ENCODE measurements at regions not wholly inside any gene's neighbourhood (a gene's known extent, or its start where the extent isn't known, plus 50 kb on each side); places are given as distances from the start of the nearest gene placed in this dataset.

- H3K4ac ChIP-seq (ENCODE audit: low read depth in 1 of 2, low read length in 2 of 2): no peak overlapping the region
- H3K4me1 ChIP-seq (ENCODE audit: control insufficient read depth, insufficient read depth, low read depth, low read length): peaks cover 4% of the 10 kb centered on the region
- H3K4me2 ChIP-seq (ENCODE audit: low read length, poor library complexity, severe bottlenecking): no peak overlapping the region
- no peaks in the 10 kb centered on the region for H3K27me3 ChIP-seq (ENCODE audit: control insufficient read depth in 1 of 2, insufficient read depth in 1 of 2, low read length in 2 of 2)
- H2BK5ac ChIP-seq (ENCODE audit: low read depth, low read length, poor library complexity, severe bottlenecking): no peak overlapping the region
- no peak overlapping the region for H4K91ac ChIP-seq (ENCODE audit: low read length)
- H3K4me3 ChIP-seq (ENCODE audit: insufficient read depth in 1 of 2, low read depth in 1 of 2, low read length in 2 of 2): no peak overlapping the region
- no peak overlapping the region for H2BK120ac ChIP-seq (ENCODE audit: low read depth, low read length)
- H4K8ac ChIP-seq (ENCODE audit: low read length): no peak overlapping the region
- H2BK12ac ChIP-seq (ENCODE audit: low read length in 2 of 2): peak overlapping the region in 1 of 2 experiments; percentile 7
- peak; percentile 79 for DNase-seq
- no peak overlapping the region for H3K14ac ChIP-seq (ENCODE audit: low read length in 2 of 2)
- no peak overlapping the region for H2AFZ ChIP-seq (ENCODE audit: low read depth, low read length)
- H3K79me1 ChIP-seq (replicated peaks; ENCODE audit: low read length, poor library complexity, severe bottlenecking): no peaks in the 10 kb centered on the region
- H3K27ac ChIP-seq (ENCODE audit: low read length, poor library complexity, severe bottlenecking): no peak overlapping the region
- H3K9ac ChIP-seq (ENCODE audit: low read length): no peak overlapping the region
- peak overlapping the region in 1 of 2 experiments; percentile 47 for H3K23ac ChIP-seq (ENCODE audit: low read length in 2 of 2)
- H3K18ac ChIP-seq (ENCODE audit: low read depth in 1 of 2, low read length in 2 of 2): peak overlapping the region; percentile 16 to 25
- H2BK15ac ChIP-seq (ENCODE audit: low read depth, poor library complexity, severe bottlenecking): no peak overlapping the region
- WGBS: 81% methylated on average over 10 of the region's 10 CpGs
- H3K9me3 ChIP-seq (ENCODE audit: control insufficient read depth, low read length): no peaks in the 10 kb centered on the region
- no peak overlapping the region for H2AK5ac ChIP-seq (ENCODE audit: low read length, severe bottlenecking)
- no peaks in the 10 kb centered on the region for H3K36me3 ChIP-seq (ENCODE audit: control insufficient read depth in 1 of 2, insufficient read depth in 2 of 2, low read depth in 1 of 2, low read length in 2 of 2)
Measured at GRCh38 chr6:14728396-14729024, 517.4 kb upstream of the JARID2 start.

- Histone ChIP-seq H4K8ac (ENCODE audit: low read length) (no peak overlapping the region), H3K79me1 (replicated peaks; ENCODE audit: low read length, poor library complexity, severe bottlenecking) (no peaks in the 10 kb centered on the region), H3K4me2 (ENCODE audit: low read length, poor library complexity, severe bottlenecking) (no peak overlapping the region), H2AK5ac (ENCODE audit: low read length, severe bottlenecking) (no peak overlapping the region), H3K4ac (ENCODE audit: low read depth in 1 of 2, low read length in 2 of 2) (peak overlapping the region in 1 of 2 experiments; percentile 9), H3K9me3 (ENCODE audit: control insufficient read depth, low read length) (no peaks in the 10 kb centered on the region), H3K36me3 (ENCODE audit: control insufficient read depth in 1 of 2, insufficient read depth in 2 of 2, low read depth in 1 of 2, low read length in 2 of 2) (no peaks in the 10 kb centered on the region), H3K9ac (ENCODE audit: low read length) (no peak overlapping the region), H3K27me3 (ENCODE audit: control insufficient read depth in 1 of 2, insufficient read depth in 1 of 2, low read length in 2 of 2) (no peaks in the 10 kb centered on the region), H3K14ac (ENCODE audit: low read length in 2 of 2) (no peak overlapping the region), H3K23ac (ENCODE audit: low read length in 2 of 2) (no peak overlapping the region), H2BK120ac (ENCODE audit: low read depth, low read length) (no peak overlapping the region), H3K4me1 (ENCODE audit: control insufficient read depth, insufficient read depth, low read depth, low read length) (peaks cover 4% of the 10 kb centered on the region), H2BK5ac (ENCODE audit: low read depth, low read length, poor library complexity, severe bottlenecking) (no peak overlapping the region), H2BK15ac (ENCODE audit: low read depth, poor library complexity, severe bottlenecking) (no peak overlapping the region), H4K91ac (ENCODE audit: low read length) (no peak overlapping the region), H2AFZ (ENCODE audit: low read depth, low read length) (no peak overlapping the region), H3K18ac (ENCODE audit: low read depth in 1 of 2, low read length in 2 of 2) (no peak overlapping the region), H3K27ac (ENCODE audit: low read length, poor library complexity, severe bottlenecking) (no peak overlapping the region), H2BK12ac (ENCODE audit: low read length in 2 of 2) (peak overlapping the region in 1 of 2 experiments; percentile 1), H3K4me3 (ENCODE audit: insufficient read depth in 1 of 2, low read depth in 1 of 2, low read length in 2 of 2) (no peak overlapping the region)
- no peak for DNase-seq
- 90% methylated on average over 9 of the region's 13 CpGs for WGBS
Measured at GRCh38 chr6:14729129-14729871, 516.6 kb upstream of the JARID2 start.

DNA sequence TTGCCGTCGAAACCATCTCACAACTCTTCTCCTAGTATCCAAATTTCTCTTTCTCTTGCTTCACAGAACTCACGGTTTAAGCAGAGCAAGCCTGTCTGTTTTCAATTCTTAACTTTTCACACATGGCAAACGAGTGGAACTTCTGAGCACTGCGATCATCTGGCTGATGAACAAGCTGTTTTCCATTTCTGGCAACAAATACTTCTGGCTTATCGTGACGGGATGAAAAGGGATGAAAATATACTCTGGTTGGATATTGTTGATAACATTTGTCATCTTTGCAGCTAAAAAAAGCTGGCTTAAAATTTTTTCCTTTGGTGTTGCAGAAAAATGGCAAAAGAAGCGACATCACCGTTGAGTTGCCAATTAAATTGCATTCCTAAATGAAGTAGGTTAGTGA, 515.2 kb upstream of the JARID2 start:
- H2BK5ac ChIP-seq (ENCODE audit: low read depth, low read length, poor library complexity, severe bottlenecking): no peak overlapping the region
- no peak overlapping the region for H3K4me2 ChIP-seq (ENCODE audit: low read length, poor library complexity, severe bottlenecking)
- no peak overlapping the region for H3K14ac ChIP-seq (ENCODE audit: low read length in 2 of 2)
- H3K4me1 ChIP-seq (ENCODE audit: control insufficient read depth, insufficient read depth, low read depth, low read length): peaks cover 4% of the 10 kb centered on the region
- no peaks in the 10 kb centered on the region for H3K79me1 ChIP-seq (replicated peaks; ENCODE audit: low read length, poor library complexity, severe bottlenecking)
- H2BK120ac ChIP-seq (ENCODE audit: low read depth, low read length): no peak overlapping the region
- no peak overlapping the region for H4K8ac ChIP-seq (ENCODE audit: low read length)
- peak overlapping the region; percentile 9 to 29 for H2BK12ac ChIP-seq (ENCODE audit: low read length in 2 of 2)
- H2BK15ac ChIP-seq (ENCODE audit: low read depth, poor library complexity, severe bottlenecking): no peak overlapping the region
- no peaks in the 10 kb centered on the region for H3K36me3 ChIP-seq (ENCODE audit: control insufficient read depth in 1 of 2, insufficient read depth in 2 of 2, low read depth in 1 of 2, low read length in 2 of 2)
- no peak for DNase-seq
- H2AFZ ChIP-seq (ENCODE audit: low read depth, low read length): no peak overlapping the region
- no peak overlapping the region for H3K23ac ChIP-seq (ENCODE audit: low read length in 2 of 2)
- H3K4me3 ChIP-seq (ENCODE audit: insufficient read depth in 1 of 2, low read depth in 1 of 2, low read length in 2 of 2): no peak overlapping the region
- no peak overlapping the region for H3K18ac ChIP-seq (ENCODE audit: low read depth in 1 of 2, low read length in 2 of 2)
- H3K27ac ChIP-seq (ENCODE audit: low read length, poor library complexity, severe bottlenecking): no peak overlapping the region
- no peak overlapping the region for H3K4ac ChIP-seq (ENCODE audit: low read depth in 1 of 2, low read length in 2 of 2)
- peak overlapping the region; percentile 57 for H3K9ac ChIP-seq (ENCODE audit: low read length)
- H3K9me3 ChIP-seq (ENCODE audit: control insufficient read depth, low read length): no peaks in the 10 kb centered on the region
- H3K27me3 ChIP-seq (ENCODE audit: control insufficient read depth in 1 of 2, insufficient read depth in 1 of 2, low read length in 2 of 2): no peaks in the 10 kb centered on the region
- H2AK5ac ChIP-seq (ENCODE audit: low read length, severe bottlenecking): no peak overlapping the region
- no peak overlapping the region for H4K91ac ChIP-seq (ENCODE audit: low read length)
- WGBS: 97% methylated on average over 9 of the region's 9 CpGs

DNA sequence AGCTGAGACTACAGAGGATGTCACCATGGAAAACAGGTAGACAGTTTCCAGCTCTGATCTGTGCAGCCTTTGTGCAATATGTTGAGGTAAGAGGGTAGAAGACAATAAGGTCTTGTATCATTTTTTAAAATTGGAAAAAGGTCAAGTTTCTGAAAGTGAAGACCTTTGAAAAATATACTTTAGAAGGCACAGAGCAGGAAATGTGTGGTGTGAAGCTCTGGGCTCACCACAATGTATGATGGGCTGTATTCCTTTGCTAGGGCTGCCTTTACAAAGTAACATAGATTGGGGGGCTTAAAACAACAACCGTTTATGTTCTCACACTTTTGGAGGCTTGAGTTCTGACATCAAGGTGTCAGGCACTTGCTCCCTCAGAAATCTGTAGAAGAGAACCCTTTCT, 514.3 kb upstream of the JARID2 start:
- 89% methylated on average over 1 of the region's 1 CpG for WGBS
- Histone ChIP-seq H2BK12ac (ENCODE audit: low read length in 2 of 2) (no peak overlapping the region), H2AK5ac (ENCODE audit: low read length, severe bottlenecking) (no peak overlapping the region), H3K23ac (ENCODE audit: low read length in 2 of 2) (no peak overlapping the region), H3K4ac (ENCODE audit: low read depth in 1 of 2, low read length in 2 of 2) (no peak overlapping the region), H2BK15ac (ENCODE audit: low read depth, poor library complexity, severe bottlenecking) (no peak overlapping the region), H3K4me2 (ENCODE audit: low read length, poor library complexity, severe bottlenecking) (no peak overlapping the region), H2BK120ac (ENCODE audit: low read depth, low read length) (no peak overlapping the region), H2AFZ (ENCODE audit: low read depth, low read length) (no peak overlapping the region), H4K8ac (ENCODE audit: low read length) (no peak overlapping the region), H3K18ac (ENCODE audit: low read depth in 1 of 2, low read length in 2 of 2) (no peak overlapping the region), H3K9me3 (ENCODE audit: control insufficient read depth, low read length) (no peaks in the 10 kb centered on the region), H3K27me3 (ENCODE audit: control insufficient read depth in 1 of 2, insufficient read depth in 1 of 2, low read length in 2 of 2) (no peaks in the 10 kb centered on the region), H3K9ac (ENCODE audit: low read length) (peak overlapping the region; percentile 57), H4K91ac (ENCODE audit: low read length) (no peak overlapping the region), H3K4me1 (ENCODE audit: control insufficient read depth, insufficient read depth, low read depth, low read length) (peaks cover 4% of the 10 kb centered on the region), H2BK5ac (ENCODE audit: low read depth, low read length, poor library complexity, severe bottlenecking) (no peak overlapping the region), H3K27ac (ENCODE audit: low read length, poor library complexity, severe bottlenecking) (no peak overlapping the region), H3K36me3 (ENCODE audit: control insufficient read depth in 1 of 2, insufficient read depth in 2 of 2, low read depth in 1 of 2, low read length in 2 of 2) (no peaks in the 10 kb centered on the region), H3K14ac (ENCODE audit: low read length in 2 of 2) (no peak overlapping the region), H3K79me1 (replicated peaks; ENCODE audit: low read length, poor library complexity, severe bottlenecking) (no peaks in the 10 kb centered on the region), H3K4me3 (ENCODE audit: insufficient read depth in 1 of 2, low read depth in 1 of 2, low read length in 2 of 2) (no peak overlapping the region)
- no peak for DNase-seq

Measured in mesenchymal stem cell (in vitro differentiated cells and primary cell).